GM12874 (cell line): ENCODE measurements at regions not wholly inside any gene's neighbourhood (a gene's known extent, or its start where the extent isn't known, plus 50 kb on each side); places are given as distances from the start of the nearest gene placed in this dataset.

Experiments
- TF ChIP-seq, protein P1 (sequence below): IDR thresholded peaks from 2 replicates; pipeline ENCODE4 v1.5.1; 2011; ENCODE audit warnings: low read depth, mild to moderate bottlenecking, control low read depth, low read length, moderate library complexity; ENCODE audit not compliant: insufficient read depth

DNA sequence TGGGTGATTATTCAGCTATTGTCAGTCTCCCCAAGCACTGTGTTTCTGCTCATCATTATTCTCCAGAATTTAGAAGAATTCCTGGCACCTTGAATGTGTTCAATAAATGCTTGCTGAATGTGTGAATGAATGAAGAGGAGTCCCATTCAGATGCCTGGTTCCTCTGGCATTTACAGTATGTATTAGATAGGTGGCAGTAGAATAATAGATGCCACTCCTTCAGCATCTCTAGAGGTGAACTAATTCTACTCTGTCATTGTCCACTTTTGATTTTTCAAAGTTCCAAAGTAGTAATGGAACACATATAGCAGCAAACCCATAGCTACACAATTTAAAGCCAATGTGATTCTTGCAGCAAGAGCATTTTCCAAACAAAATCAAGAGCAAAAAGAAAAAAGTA lies 118.9 kb upstream of the CEP162 start:
- TF ChIP-seq, protein P1, sequence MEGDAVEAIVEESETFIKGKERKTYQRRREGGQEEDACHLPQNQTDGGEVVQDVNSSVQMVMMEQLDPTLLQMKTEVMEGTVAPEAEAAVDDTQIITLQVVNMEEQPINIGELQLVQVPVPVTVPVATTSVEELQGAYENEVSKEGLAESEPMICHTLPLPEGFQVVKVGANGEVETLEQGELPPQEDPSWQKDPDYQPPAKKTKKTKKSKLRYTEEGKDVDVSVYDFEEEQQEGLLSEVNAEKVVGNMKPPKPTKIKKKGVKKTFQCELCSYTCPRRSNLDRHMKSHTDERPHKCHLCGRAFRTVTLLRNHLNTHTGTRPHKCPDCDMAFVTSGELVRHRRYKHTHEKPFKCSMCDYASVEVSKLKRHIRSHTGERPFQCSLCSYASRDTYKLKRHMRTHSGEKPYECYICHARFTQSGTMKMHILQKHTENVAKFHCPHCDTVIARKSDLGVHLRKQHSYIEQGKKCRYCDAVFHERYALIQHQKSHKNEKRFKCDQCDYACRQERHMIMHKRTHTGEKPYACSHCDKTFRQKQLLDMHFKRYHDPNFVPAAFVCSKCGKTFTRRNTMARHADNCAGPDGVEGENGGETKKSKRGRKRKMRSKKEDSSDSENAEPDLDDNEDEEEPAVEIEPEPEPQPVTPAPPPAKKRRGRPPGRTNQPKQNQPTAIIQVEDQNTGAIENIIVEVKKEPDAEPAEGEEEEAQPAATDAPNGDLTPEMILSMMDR = no peak

DNA sequence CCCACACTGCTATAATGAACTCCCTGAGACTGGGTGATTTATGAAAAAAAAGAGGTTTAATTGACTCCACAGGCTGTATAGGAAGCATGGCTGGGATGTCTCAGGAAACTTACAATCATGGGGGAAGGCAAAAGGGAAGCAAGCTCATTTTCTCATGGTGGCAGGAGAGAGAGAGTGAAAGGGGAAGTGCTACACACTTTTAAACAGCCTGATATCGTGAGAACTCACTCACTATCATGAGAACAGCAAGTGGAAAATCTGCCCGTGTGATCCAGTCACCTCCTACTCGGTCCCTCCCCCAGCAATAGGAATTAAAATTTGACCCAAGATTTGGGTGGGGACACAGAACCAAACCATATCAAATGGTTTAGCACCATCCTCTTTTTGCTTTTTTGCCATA lies 116.6 kb upstream of the CEP162 start:
- TF ChIP-seq, protein P1 = no peak

DNA sequence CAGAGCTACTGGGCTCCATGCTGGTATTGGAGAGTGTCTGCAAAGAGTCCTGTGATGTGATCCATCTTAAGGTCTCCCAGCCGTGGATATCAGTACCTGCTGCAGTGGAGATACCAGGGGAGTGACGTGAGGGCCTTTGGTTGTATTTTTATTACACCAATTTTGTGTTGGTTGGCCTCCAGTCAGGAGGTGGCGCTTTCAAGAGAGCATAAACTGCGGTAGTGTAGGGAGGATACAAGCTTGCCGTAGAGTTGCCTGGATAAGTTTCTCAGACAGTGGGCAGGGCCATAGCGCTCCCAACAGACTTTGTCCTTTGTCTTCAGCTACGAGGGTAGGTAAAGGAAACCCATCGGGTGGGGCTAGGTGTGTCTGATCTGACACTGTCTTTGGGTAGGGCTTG lies 113.0 kb upstream of the CEP162 start:
- TF ChIP-seq, protein P1 = no peak

DNA sequence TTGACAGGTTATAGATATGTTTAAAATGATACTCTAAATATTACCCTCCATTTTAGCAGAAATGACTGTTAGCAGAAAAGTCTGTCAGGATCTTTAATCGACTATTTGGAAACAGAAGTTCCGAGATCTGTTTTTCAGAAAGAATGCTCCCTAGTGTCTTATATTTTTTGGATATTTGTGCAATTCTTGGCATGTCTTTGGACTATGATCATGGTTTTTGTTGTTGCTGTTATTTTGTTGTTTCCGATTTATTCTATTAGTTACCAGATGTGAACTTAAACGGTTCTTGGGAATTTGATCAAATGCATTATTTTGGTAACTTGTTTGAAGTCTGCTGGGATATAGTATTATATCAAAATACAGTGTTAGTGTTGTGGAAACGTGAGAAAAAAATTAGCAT lies 106.4 kb upstream of the CEP162 start:
- TF ChIP-seq, protein P1 = no peak

DNA sequence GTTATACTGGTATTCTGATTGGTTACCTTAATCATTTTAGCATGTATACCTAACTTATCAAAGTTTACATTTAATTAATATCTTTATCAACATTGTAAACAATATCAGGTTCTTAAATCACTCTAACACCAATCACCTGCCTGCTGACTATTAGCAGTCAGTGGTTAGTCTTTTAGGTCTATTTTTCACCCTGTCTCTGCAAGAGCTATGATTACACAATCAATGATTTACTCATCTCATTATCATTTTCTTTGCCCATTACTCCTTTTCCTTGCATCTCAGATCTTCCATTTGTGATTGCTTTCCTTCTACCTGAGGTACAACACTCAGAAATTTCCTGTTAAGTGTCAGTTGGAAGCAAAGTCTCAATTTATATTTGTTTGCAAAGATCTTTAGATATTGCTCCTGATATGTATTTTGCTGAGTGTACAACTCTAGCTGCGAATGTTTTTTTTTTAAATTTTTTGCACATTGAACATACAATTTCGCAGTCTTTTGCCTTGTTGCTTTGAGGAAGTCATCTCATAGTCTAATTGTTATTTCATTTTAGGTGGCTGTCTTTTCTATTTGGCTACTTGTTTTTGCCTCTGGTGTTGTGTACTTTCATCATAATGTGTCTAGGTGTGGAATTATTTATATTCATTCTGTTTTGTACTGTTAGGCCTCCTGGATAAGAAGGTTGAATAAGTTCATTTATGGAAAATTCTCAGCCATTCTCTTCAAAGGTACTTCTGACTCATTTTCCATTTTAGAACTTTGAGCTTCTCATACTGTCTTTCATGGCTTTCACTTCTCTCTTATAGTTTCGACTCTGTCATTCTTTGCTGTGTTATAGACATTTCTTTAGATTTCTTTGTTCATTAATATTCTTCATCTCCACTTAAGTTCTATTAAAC lies 104.9 kb upstream of the CEP162 start:
- TF ChIP-seq, protein P1 = no peak

DNA sequence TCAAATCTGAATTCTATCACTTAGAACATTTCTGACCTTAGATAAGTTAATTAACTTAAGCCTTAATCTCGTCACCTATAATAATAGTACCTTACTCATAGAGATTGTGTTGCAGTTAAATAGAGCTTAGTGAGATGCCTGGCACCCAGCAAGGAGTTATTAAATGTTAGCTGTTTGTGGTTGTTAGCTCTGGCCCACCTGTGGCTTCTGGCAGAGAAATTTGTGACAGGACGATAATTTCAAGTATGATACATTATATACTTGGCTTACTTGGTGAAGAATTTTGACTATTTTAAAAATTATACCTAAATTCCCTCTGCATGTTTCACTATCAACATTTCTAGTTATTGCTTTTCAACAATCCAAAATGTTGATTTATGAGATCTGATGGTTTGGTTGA lies 102.9 kb upstream of the CEP162 start:
- TF ChIP-seq, protein P1 = no peak

DNA sequence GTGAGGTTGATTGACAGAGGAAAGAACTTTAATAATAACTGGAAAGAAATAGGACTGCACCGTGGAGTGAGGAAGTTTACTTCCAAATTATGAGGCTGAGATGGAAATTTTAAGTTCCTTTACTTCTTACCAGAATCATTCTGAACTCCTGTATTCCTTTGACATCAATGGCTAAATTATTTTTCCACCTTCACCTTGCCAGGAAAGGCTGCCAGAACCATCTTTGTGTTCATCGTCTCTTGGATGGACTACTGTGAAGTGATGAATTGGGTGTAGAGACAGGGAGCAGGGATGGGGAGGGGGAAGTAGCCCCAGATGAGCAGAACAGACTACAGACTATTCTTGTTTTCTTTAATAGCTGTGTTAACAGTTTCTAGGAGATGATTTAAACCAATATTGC lies 102.1 kb upstream of the CEP162 start:
- TF ChIP-seq, protein P1 = no peak
